ENCODE measurements at regions not wholly inside any gene's neighbourhood (a gene's known extent, or its start where the extent isn't known, plus 50 kb on each side); places are given as distances from the start of the nearest gene placed in this dataset.

GRCh38 chr11:28383456-28383855, 275.3 kb downstream of the METTL15 start:
- TF ChIP-seq EZH2 (IDR thresholded peaks at IDR 0.05; ENCODE audit: insufficient read depth, poor library complexity, severe bottlenecking) (no peak), EZH2phosphoT487 (IDR thresholded peaks at IDR 0.05; ENCODE audit: insufficient read depth, low read depth) (no peak)
